ENCODE measurements at regions not wholly inside any gene's neighbourhood (a gene's known extent, or its start where the extent isn't known, plus 50 kb on each side); places are given as distances from the start of the nearest gene placed in this dataset.

GRCh38 chr6:134817448-134817847 is 132.5 kb downstream of the ALDH8A1 start:
- Histone ChIP-seq H3K27ac (no peak overlapping the region), H3K4me1 (peaks cover 0 to 18% (median 1%) of the 10 kb centered on the region in 3 donors), H3K9me3 (no peaks in the 10 kb centered on the region), H3K4me3 (no peak overlapping the region), H3K27me3 (peaks cover 0 to 1% (median 0%) of the 10 kb centered on the region in 4 donors), H3K36me3 (no peaks in the 10 kb centered on the region)
- TF ChIP-seq POLR2A (IDR thresholded peaks at IDR 0.05) (no peak), CTCF (IDR thresholded peaks at IDR 0.05) (no peak)
- intact Hi-C loops (cut with DNase I), result loop anchor here (10.0 kb wide), 1 partner anchor 173 kb away; no protein-coding TSS in a partner anchor
- no peak for DNase-seq
- WGBS, 2 donors, result 91 to 95% methylated on average over 10 of the region's 10 CpGs

GRCh38 chr6:134816780-134817179 is 133.1 kb downstream of the ALDH8A1 start:
- Histone ChIP-seq H3K27ac (no peak overlapping the region), H3K9me3 (no peaks in the 10 kb centered on the region), H3K4me1 (peaks cover 0 to 16% (median 0%) of the 10 kb centered on the region in 3 donors), H3K27me3 (peaks cover 0 to 4% (median 0%) of the 10 kb centered on the region in 4 donors), H3K36me3 (no peaks in the 10 kb centered on the region), H3K4me3 (no peak overlapping the region)
- DNase-seq, result no peak
- 71% methylated on average over 3 of the region's 3 CpGs for WGBS, 2 donors
- intact Hi-C loops (cut with DNase I), result loop anchor here (10.0 kb wide), 1 partner anchor 172 kb away; no protein-coding TSS in a partner anchor
- TF ChIP-seq CTCF (IDR thresholded peaks at IDR 0.05), result no peak
- no peak for TF ChIP-seq POLR2A (IDR thresholded peaks at IDR 0.05)

GRCh38 chr6:134816300-134816699 is 133.6 kb downstream of the ALDH8A1 start:
- no peak overlapping the region for H3K4me3 ChIP-seq
- DNase-seq, result no peak
- peaks cover 0 to 11% (median 0%) of the 10 kb centered on the region in 3 donors for H3K4me1 ChIP-seq
- TF ChIP-seq POLR2A (IDR thresholded peaks at IDR 0.05) (no peak), CTCF (IDR thresholded peaks at IDR 0.05) (no peak)
- H3K27ac ChIP-seq, result no peak overlapping the region
- H3K9me3 ChIP-seq, result no peaks in the 10 kb centered on the region
- H3K27me3 ChIP-seq, result peaks cover 0 to 4% (median 0%) of the 10 kb centered on the region in 4 donors
- no peaks in the 10 kb centered on the region for H3K36me3 ChIP-seq
- intact Hi-C loops (cut with DNase I), result loop anchor here (10.0 kb wide), 1 partner anchor 171 kb away; no protein-coding TSS in a partner anchor
- WGBS, 2 donors, result 15 to 33% methylated on average over 1 of the region's 1 CpG

GRCh38 chr6:134814076-134814695 is 135.7 kb downstream of the ALDH8A1 start:
- DNase-seq, result no peak
- H3K36me3 ChIP-seq, result no peaks in the 10 kb centered on the region
- H3K27me3 ChIP-seq, result peaks cover 0 to 11% (median 0%) of the 10 kb centered on the region in 4 donors
- H3K4me3 ChIP-seq, result no peak overlapping the region
- intact Hi-C loops (cut with DNase I), result loop anchor here (10.0 kb wide), 1 partner anchor 169 kb away; no protein-coding TSS in a partner anchor
- peaks cover 0 to 8% (median 0%) of the 10 kb centered on the region in 3 donors for H3K4me1 ChIP-seq
- WGBS, 2 donors, result 83% methylated on average over 4 of the region's 4 CpGs
- H3K27ac ChIP-seq, result no peak overlapping the region
- TF ChIP-seq POLR2A (IDR thresholded peaks at IDR 0.05), result no peak
- TF ChIP-seq CTCF (IDR thresholded peaks at IDR 0.05), result no peak
- H3K9me3 ChIP-seq, result no peaks in the 10 kb centered on the region

GRCh38 chr6:134813146-134813545 is 136.8 kb downstream of the ALDH8A1 start:
- Histone ChIP-seq H3K4me3 (no peak overlapping the region), H3K9me3 (no peaks in the 10 kb centered on the region), H3K36me3 (no peaks in the 10 kb centered on the region), H3K27me3 (peaks cover 0 to 20% (median 0%) of the 10 kb centered on the region in 4 donors), H3K27ac (no peak overlapping the region), H3K4me1 (peaks cover 0 to 8% (median 0%) of the 10 kb centered on the region in 3 donors)
- intact Hi-C loops (cut with DNase I), result loop anchor here (10.0 kb wide), 1 partner anchor 168 kb away; no protein-coding TSS in a partner anchor
- no peak for DNase-seq
- 89 to 95% methylated on average over 2 of the region's 2 CpGs for WGBS, 2 donors
- no peak for TF ChIP-seq POLR2A (IDR thresholded peaks at IDR 0.05)
- TF ChIP-seq CTCF (IDR thresholded peaks at IDR 0.05), result no peak
